ENCODE measurements at regions not wholly inside any gene's neighbourhood (a gene's known extent, or its start where the extent isn't known, plus 50 kb on each side); places are given as distances from the start of the nearest gene placed in this dataset.

GRCh38 chr12:126454581-126454980 lies 1389.3 kb downstream of the AACS start:
- POLR2A ChIA-PET (ENCODE audit: unreplicated experiment), result interaction anchor here (0.9 kb wide), 1 partner anchor 255 kb away, joined by 3 read pairs; no protein-coding TSS in a partner anchor
- no peak for TF ChIP-seq EZH2 (IDR thresholded peaks at IDR 0.05; ENCODE audit: low read depth)
- TF ChIP-seq CTCF (conservative IDR thresholded peaks at IDR 0.05), result no peak
- H3K9me2 ChIP-seq (ENCODE audit: insufficient read depth), result no peaks in the 10 kb centered on the region
- H3K27me3 ChIP-seq (ENCODE audit: insufficient read depth, low read depth), result no peaks in the 10 kb centered on the region
- no peak overlapping the region for H3K4me2 ChIP-seq
- no peaks in the 10 kb centered on the region for H3K36me3 ChIP-seq (ENCODE audit: low read depth)
- no peak overlapping the region for H2AFZ ChIP-seq
- CTCF ChIA-PET, result no interaction called here
- H3K4me3 ChIP-seq, result no peak overlapping the region
- H3K79me2 ChIP-seq (ENCODE audit: low read depth), result no peaks in the 10 kb centered on the region
- intact Hi-C loops (cut with micrococcal nuclease; ENCODE audit: unreplicated experiment), result no loop called here
- BruUV-seq (replicated peaks), result no TSS peak
- H3K9me3 ChIP-seq (ENCODE audit: insufficient read depth, low read depth), result no peaks in the 10 kb centered on the region
- H3K4me1 ChIP-seq (replicated peaks; ENCODE audit: insufficient read depth), result no peaks in the 10 kb centered on the region
- H3K27ac ChIP-seq, result no peak overlapping the region
- DNase-seq, result no peak
- H4K20me1 ChIP-seq (ENCODE audit: insufficient read depth), result no peaks in the 10 kb centered on the region
- no peaks in the 10 kb centered on the region for H3F3A ChIP-seq (ENCODE audit: insufficient read depth, low read depth)

- DNase-seq, result no peak
- no peak overlapping the region for H3K4me2 ChIP-seq
- H3K9me3 ChIP-seq (ENCODE audit: insufficient read depth, low read depth), result no peaks in the 10 kb centered on the region
- CTCF ChIA-PET, result no interaction called here
- no TSS peak for BruUV-seq (replicated peaks)
- no peaks in the 10 kb centered on the region for H3K9me2 ChIP-seq (ENCODE audit: insufficient read depth)
- H3K36me3 ChIP-seq (ENCODE audit: low read depth), result no peaks in the 10 kb centered on the region
- H3K4me1 ChIP-seq (replicated peaks; ENCODE audit: insufficient read depth), result no peaks in the 10 kb centered on the region
- no peak overlapping the region for H3K4me3 ChIP-seq
- POLR2A ChIA-PET (ENCODE audit: unreplicated experiment), result no interaction called here
- intact Hi-C loops (cut with micrococcal nuclease; ENCODE audit: unreplicated experiment), result no loop called here
- no peaks in the 10 kb centered on the region for H3K27me3 ChIP-seq (ENCODE audit: insufficient read depth, low read depth)
- H2AFZ ChIP-seq, result no peak overlapping the region
- no peak overlapping the region for H3K27ac ChIP-seq
- H3F3A ChIP-seq (ENCODE audit: insufficient read depth, low read depth), result no peaks in the 10 kb centered on the region
- H4K20me1 ChIP-seq (ENCODE audit: insufficient read depth), result no peaks in the 10 kb centered on the region
- H3K79me2 ChIP-seq (ENCODE audit: low read depth), result no peaks in the 10 kb centered on the region
- TF ChIP-seq CTCF (conservative IDR thresholded peaks at IDR 0.05) (no peak), EZH2 (IDR thresholded peaks at IDR 0.05; ENCODE audit: low read depth) (no peak)
Observed at GRCh38 chr12:126457776-126458175, 1392.5 kb downstream of the AACS start.

- BruUV-seq (replicated peaks), result no TSS peak
Observed at GRCh38 chr12:126464153-126464552, 1398.9 kb downstream of the AACS start.

More at GRCh38 chr12:126464153-126464552, 1398.9 kb downstream of the AACS start:
- H3K4me2 ChIP-seq, result no peak overlapping the region
- no peaks in the 10 kb centered on the region for H3F3A ChIP-seq (ENCODE audit: insufficient read depth, low read depth)
- H3K27ac ChIP-seq, result no peak overlapping the region
- no peaks in the 10 kb centered on the region for H3K9me2 ChIP-seq (ENCODE audit: insufficient read depth)
- intact Hi-C loops (cut with micrococcal nuclease; ENCODE audit: unreplicated experiment), result no loop called here
- H3K4me1 ChIP-seq (replicated peaks; ENCODE audit: insufficient read depth), result no peaks in the 10 kb centered on the region
- no peaks in the 10 kb centered on the region for H4K20me1 ChIP-seq (ENCODE audit: insufficient read depth)
- H3K79me2 ChIP-seq (ENCODE audit: low read depth), result no peaks in the 10 kb centered on the region
- H3K9me3 ChIP-seq (ENCODE audit: insufficient read depth, low read depth), result no peaks in the 10 kb centered on the region
- no peak overlapping the region for H3K4me3 ChIP-seq
- no peaks in the 10 kb centered on the region for H3K27me3 ChIP-seq (ENCODE audit: insufficient read depth, low read depth)
- TF ChIP-seq CTCF (conservative IDR thresholded peaks at IDR 0.05) (no peak), EZH2 (IDR thresholded peaks at IDR 0.05; ENCODE audit: low read depth) (no peak)
- no peaks in the 10 kb centered on the region for H3K36me3 ChIP-seq (ENCODE audit: low read depth)
- ChIA-PET POLR2A (ENCODE audit: unreplicated experiment) (no interaction called here), CTCF (no interaction called here)
- H2AFZ ChIP-seq, result no peak overlapping the region
- no peak for DNase-seq
